ENCODE measurements at regions not wholly inside any gene's neighbourhood (a gene's known extent, or its start where the extent isn't known, plus 50 kb on each side); places are given as distances from the start of the nearest gene placed in this dataset.

GRCh38 chr2:9769171-9770005 lies 73.9 kb upstream of the TAF1B start:
- H4K8ac ChIP-seq (ENCODE audit: low read length), result no peak overlapping the region
- peaks cover 38% of the 10 kb centered on the region for H3K4me1 ChIP-seq (ENCODE audit: control insufficient read depth, insufficient read depth, low read depth, low read length)
- H3K9ac ChIP-seq (ENCODE audit: low read length), result no peak overlapping the region
- H3K9me3 ChIP-seq (ENCODE audit: control insufficient read depth, low read length), result no peaks in the 10 kb centered on the region
- no peak overlapping the region for H3K23ac ChIP-seq (ENCODE audit: low read length in 2 of 2)
- H3K4ac ChIP-seq (ENCODE audit: low read depth in 1 of 2, low read length in 2 of 2), result no peak overlapping the region
- no peak overlapping the region for H3K27ac ChIP-seq (ENCODE audit: low read length, poor library complexity, severe bottlenecking)
- H3K36me3 ChIP-seq (ENCODE audit: control insufficient read depth in 1 of 2, insufficient read depth in 2 of 2, low read depth in 1 of 2, low read length in 2 of 2), result no peaks in the 10 kb centered on the region
- no peaks in the 10 kb centered on the region for H3K27me3 ChIP-seq (ENCODE audit: control insufficient read depth in 1 of 2, insufficient read depth in 1 of 2, low read length in 2 of 2)
- H3K18ac ChIP-seq (ENCODE audit: low read depth in 1 of 2, low read length in 2 of 2), result no peak overlapping the region
- peak overlapping the region in 1 of 2 experiments; percentile 17 for H2BK12ac ChIP-seq (ENCODE audit: low read length in 2 of 2)
- H3K4me2 ChIP-seq (ENCODE audit: low read length, poor library complexity, severe bottlenecking), result peak overlapping the region; percentile 11
- no peak overlapping the region for H4K91ac ChIP-seq (ENCODE audit: low read length)
- H2BK5ac ChIP-seq (ENCODE audit: low read depth, low read length, poor library complexity, severe bottlenecking), result no peak overlapping the region
- WGBS, result 75% methylated on average over 15 of the region's 19 CpGs
- no peak overlapping the region for H3K14ac ChIP-seq (ENCODE audit: low read length in 2 of 2)
- H3K79me1 ChIP-seq (replicated peaks; ENCODE audit: low read length, poor library complexity, severe bottlenecking), result no peaks in the 10 kb centered on the region
- no peak overlapping the region for H2BK120ac ChIP-seq (ENCODE audit: low read depth, low read length)
- no peak overlapping the region for H2BK15ac ChIP-seq (ENCODE audit: low read depth, poor library complexity, severe bottlenecking)
- DNase-seq, result no peak
- no peak overlapping the region for H2AFZ ChIP-seq (ENCODE audit: low read depth, low read length)
- H2AK5ac ChIP-seq (ENCODE audit: low read length, severe bottlenecking), result peak overlapping the region; percentile 3
- H3K4me3 ChIP-seq (ENCODE audit: insufficient read depth in 1 of 2, low read depth in 1 of 2, low read length in 2 of 2), result no peak overlapping the region

- peak overlapping the region in 1 of 2 experiments; percentile 17 for H2BK12ac ChIP-seq (ENCODE audit: low read length in 2 of 2)
- H3K9me3 ChIP-seq (ENCODE audit: control insufficient read depth, low read length), result no peaks in the 10 kb centered on the region
- peak overlapping the region; percentile 57 for H3K9ac ChIP-seq (ENCODE audit: low read length)
- H3K27ac ChIP-seq (ENCODE audit: low read length, poor library complexity, severe bottlenecking), result no peak overlapping the region
- H4K8ac ChIP-seq (ENCODE audit: low read length), result no peak overlapping the region
- no peaks in the 10 kb centered on the region for H3K79me1 ChIP-seq (replicated peaks; ENCODE audit: low read length, poor library complexity, severe bottlenecking)
- H4K91ac ChIP-seq (ENCODE audit: low read length), result no peak overlapping the region
- no peak overlapping the region for H2BK5ac ChIP-seq (ENCODE audit: low read depth, low read length, poor library complexity, severe bottlenecking)
- H3K4ac ChIP-seq (ENCODE audit: low read depth in 1 of 2, low read length in 2 of 2), result no peak overlapping the region
- no peak overlapping the region for H3K14ac ChIP-seq (ENCODE audit: low read length in 2 of 2)
- no peak overlapping the region for H2BK15ac ChIP-seq (ENCODE audit: low read depth, poor library complexity, severe bottlenecking)
- 87% methylated on average over 6 of the region's 6 CpGs for WGBS
- H3K18ac ChIP-seq (ENCODE audit: low read depth in 1 of 2, low read length in 2 of 2), result peak overlapping the region in 1 of 2 experiments; percentile 16
- no peak overlapping the region for H2BK120ac ChIP-seq (ENCODE audit: low read depth, low read length)
- no peak overlapping the region for H3K4me2 ChIP-seq (ENCODE audit: low read length, poor library complexity, severe bottlenecking)
- peaks cover 38% of the 10 kb centered on the region for H3K4me1 ChIP-seq (ENCODE audit: control insufficient read depth, insufficient read depth, low read depth, low read length)
- H3K23ac ChIP-seq (ENCODE audit: low read length in 2 of 2), result no peak overlapping the region
- H2AFZ ChIP-seq (ENCODE audit: low read depth, low read length), result no peak overlapping the region
- no peak for DNase-seq
- peak overlapping the region in 1 of 2 experiments; percentile 50 for H3K4me3 ChIP-seq (ENCODE audit: insufficient read depth in 1 of 2, low read depth in 1 of 2, low read length in 2 of 2)
- no peak overlapping the region for H2AK5ac ChIP-seq (ENCODE audit: low read length, severe bottlenecking)
- H3K27me3 ChIP-seq (ENCODE audit: control insufficient read depth in 1 of 2, insufficient read depth in 1 of 2, low read length in 2 of 2), result no peaks in the 10 kb centered on the region
- H3K36me3 ChIP-seq (ENCODE audit: control insufficient read depth in 1 of 2, insufficient read depth in 2 of 2, low read depth in 1 of 2, low read length in 2 of 2), result no peaks in the 10 kb centered on the region
Measured at GRCh38 chr2:9770006-9770307, 73.3 kb upstream of the TAF1B start.

GRCh38 chr2:9770308-9771100 lies 72.8 kb upstream of the TAF1B start:
- H3K18ac ChIP-seq (ENCODE audit: low read depth in 1 of 2, low read length in 2 of 2), result peak overlapping the region in 1 of 2 experiments; percentile 22
- H2BK5ac ChIP-seq (ENCODE audit: low read depth, low read length, poor library complexity, severe bottlenecking), result no peak overlapping the region
- H3K23ac ChIP-seq (ENCODE audit: low read length in 2 of 2), result no peak overlapping the region
- H2BK120ac ChIP-seq (ENCODE audit: low read depth, low read length), result no peak overlapping the region
- DNase-seq, result peak; percentile 77
- no peak overlapping the region for H3K4me2 ChIP-seq (ENCODE audit: low read length, poor library complexity, severe bottlenecking)
- H4K91ac ChIP-seq (ENCODE audit: low read length), result peak overlapping the region; percentile 57
- peak overlapping the region; percentile 28 for H2AK5ac ChIP-seq (ENCODE audit: low read length, severe bottlenecking)
- peak overlapping the region in 1 of 2 experiments; percentile 90 for H2BK12ac ChIP-seq (ENCODE audit: low read length in 2 of 2)
- H3K79me1 ChIP-seq (replicated peaks; ENCODE audit: low read length, poor library complexity, severe bottlenecking), result no peaks in the 10 kb centered on the region
- H3K4me3 ChIP-seq (ENCODE audit: insufficient read depth in 1 of 2, low read depth in 1 of 2, low read length in 2 of 2), result peak overlapping the region in 1 of 2 experiments; percentile 50
- H3K36me3 ChIP-seq (ENCODE audit: control insufficient read depth in 1 of 2, insufficient read depth in 2 of 2, low read depth in 1 of 2, low read length in 2 of 2), result no peaks in the 10 kb centered on the region
- no peaks in the 10 kb centered on the region for H3K9me3 ChIP-seq (ENCODE audit: control insufficient read depth, low read length)
- H3K4ac ChIP-seq (ENCODE audit: low read depth in 1 of 2, low read length in 2 of 2), result peak overlapping the region in 1 of 2 experiments; percentile 57
- H3K14ac ChIP-seq (ENCODE audit: low read length in 2 of 2), result peak overlapping the region in 1 of 2 experiments; percentile 5
- H2BK15ac ChIP-seq (ENCODE audit: low read depth, poor library complexity, severe bottlenecking), result peak overlapping the region; percentile 82
- no peaks in the 10 kb centered on the region for H3K27me3 ChIP-seq (ENCODE audit: control insufficient read depth in 1 of 2, insufficient read depth in 1 of 2, low read length in 2 of 2)
- H4K8ac ChIP-seq (ENCODE audit: low read length), result peak overlapping the region; percentile 93
- 75% methylated on average over 23 of the region's 27 CpGs for WGBS
- peaks cover 38% of the 10 kb centered on the region for H3K4me1 ChIP-seq (ENCODE audit: control insufficient read depth, insufficient read depth, low read depth, low read length)
- H3K27ac ChIP-seq (ENCODE audit: low read length, poor library complexity, severe bottlenecking), result no peak overlapping the region
- H2AFZ ChIP-seq (ENCODE audit: low read depth, low read length), result peak overlapping the region; percentile 69
- H3K9ac ChIP-seq (ENCODE audit: low read length), result peak overlapping the region; percentile 57

GRCh38 chr2:9771101-9771449 lies 72.2 kb upstream of the TAF1B start:
- H3K4me1 ChIP-seq (ENCODE audit: control insufficient read depth, insufficient read depth, low read depth, low read length), result peaks cover 35% of the 10 kb centered on the region
- H3K18ac ChIP-seq (ENCODE audit: low read depth in 1 of 2, low read length in 2 of 2), result peak overlapping the region in 1 of 2 experiments; percentile 22
- no peaks in the 10 kb centered on the region for H3K9me3 ChIP-seq (ENCODE audit: control insufficient read depth, low read length)
- no peak overlapping the region for H2BK120ac ChIP-seq (ENCODE audit: low read depth, low read length)
- H4K91ac ChIP-seq (ENCODE audit: low read length), result peak overlapping the region; percentile 43
- no peak overlapping the region for H3K4me2 ChIP-seq (ENCODE audit: low read length, poor library complexity, severe bottlenecking)
- H2AK5ac ChIP-seq (ENCODE audit: low read length, severe bottlenecking), result peak overlapping the region; percentile 28
- WGBS, result 96% methylated on average over 3 of the region's 5 CpGs
- H4K8ac ChIP-seq (ENCODE audit: low read length), result no peak overlapping the region
- H3K79me1 ChIP-seq (replicated peaks; ENCODE audit: low read length, poor library complexity, severe bottlenecking), result no peaks in the 10 kb centered on the region
- H3K4me3 ChIP-seq (ENCODE audit: insufficient read depth in 1 of 2, low read depth in 1 of 2, low read length in 2 of 2), result no peak overlapping the region
- H2BK15ac ChIP-seq (ENCODE audit: low read depth, poor library complexity, severe bottlenecking), result peak overlapping the region; percentile 31
- H2AFZ ChIP-seq (ENCODE audit: low read depth, low read length), result no peak overlapping the region
- no peaks in the 10 kb centered on the region for H3K27me3 ChIP-seq (ENCODE audit: control insufficient read depth in 1 of 2, insufficient read depth in 1 of 2, low read length in 2 of 2)
- no peak overlapping the region for H3K23ac ChIP-seq (ENCODE audit: low read length in 2 of 2)
- H2BK12ac ChIP-seq (ENCODE audit: low read length in 2 of 2), result peak overlapping the region in 1 of 2 experiments; percentile 90
- no peaks in the 10 kb centered on the region for H3K36me3 ChIP-seq (ENCODE audit: control insufficient read depth in 1 of 2, insufficient read depth in 2 of 2, low read depth in 1 of 2, low read length in 2 of 2)
- H3K14ac ChIP-seq (ENCODE audit: low read length in 2 of 2), result peak overlapping the region in 1 of 2 experiments; percentile 5
- no peak for DNase-seq
- no peak overlapping the region for H3K27ac ChIP-seq (ENCODE audit: low read length, poor library complexity, severe bottlenecking)
- H3K9ac ChIP-seq (ENCODE audit: low read length), result peak overlapping the region; percentile 57
- H3K4ac ChIP-seq (ENCODE audit: low read depth in 1 of 2, low read length in 2 of 2), result peak overlapping the region in 1 of 2 experiments; percentile 57
- no peak overlapping the region for H2BK5ac ChIP-seq (ENCODE audit: low read depth, low read length, poor library complexity, severe bottlenecking)
